ENCODE measurements at regions not wholly inside any gene's neighbourhood (a gene's known extent, or its start where the extent isn't known, plus 50 kb on each side); places are given as distances from the start of the nearest gene placed in this dataset.

DNA sequence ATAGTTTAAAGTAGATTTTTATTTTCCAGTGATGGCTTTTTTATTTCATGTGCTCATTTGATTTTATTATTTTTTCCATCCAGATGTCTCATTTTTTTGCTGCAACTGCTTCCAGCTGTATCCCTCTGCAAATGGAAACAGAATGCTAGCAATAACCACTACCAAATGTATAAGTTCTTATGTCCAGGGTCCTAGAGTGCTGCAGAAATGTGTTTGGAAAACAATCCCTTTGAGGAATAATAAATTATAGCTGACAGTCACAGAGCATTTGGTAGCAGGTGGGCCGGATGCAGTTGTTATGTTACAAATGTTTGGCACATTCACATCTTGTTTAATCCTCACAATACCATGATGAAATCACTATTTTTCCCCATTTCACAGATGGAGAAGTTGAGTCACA lies 300.7 kb upstream of the PDGFD start:
- TF ChIP-seq POLR2A (IDR thresholded peaks at IDR 0.05; ENCODE audit: control extremely low read depth in 1 of 2, low read depth in 2 of 2, low read length in 2 of 2), result no peak
- TF ChIP-seq CTCF (IDR thresholded peaks at IDR 0.05; ENCODE audit: control extremely low read depth in 1 of 3, insufficient read depth in 1 of 3, low read depth in 1 of 3, low read length in 3 of 3), result no peak
- TF ChIP-seq TAF1 (IDR thresholded peaks at IDR 0.05; ENCODE audit: low read depth, low read length), result no peak
- TF ChIP-seq BRCA1 (IDR thresholded peaks at IDR 0.05; ENCODE audit: low read depth, low read length), result no peak
- TF ChIP-seq CEBPB (IDR thresholded peaks at IDR 0.05; ENCODE audit: low read depth, low read length), result no peak
- no peak for TF ChIP-seq SIX5 (IDR thresholded peaks at IDR 0.05; ENCODE audit: low read depth, low read length)
- TF ChIP-seq CHD2 (IDR thresholded peaks at IDR 0.05; ENCODE audit: low read length), result no peak
- TF ChIP-seq SIN3A (conservative IDR thresholded peaks at IDR 0.05 in 1 of 2, IDR thresholded peaks at IDR 0.05 in 1 of 2; ENCODE audit: low read depth in 1 of 2, low read length in 2 of 2), result no peak
- no peak for TF ChIP-seq POLR2AphosphoS5 (IDR thresholded peaks at IDR 0.05; ENCODE audit: low read depth, low read length)
- no peak for TF ChIP-seq CREB1 (IDR thresholded peaks at IDR 0.05)
- TF ChIP-seq RAD21 (IDR thresholded peaks at IDR 0.05 in 1 of 2, conservative IDR thresholded peaks at IDR 0.05 in 1 of 2; ENCODE audit: low read depth in 2 of 2, low read length in 2 of 2), result no peak

Measured in H1 (cell line).